IMR-90 (cell line): ENCODE measurements at regions not wholly inside any gene's neighbourhood (a gene's known extent, or its start where the extent isn't known, plus 50 kb on each side); places are given as distances from the start of the nearest gene placed in this dataset.

Experiments
- ATAC-seq: fragments of 200-7000 bp; cut with Tn5 transposase; 2 replicates; pipeline ENCODE4 v1.9.1; 2020; ENCODE audit warnings: low read depth, mild to moderate bottlenecking, moderate library complexity
- BruUV-seq: library from RNA; stranded (reverse); fragments of 400-500 nt; replicated peaks from 2 replicates; lab custom pipeline; 2021; lab: Mats Ljungman, UMichigan
- CTCF ChIA-PET: fragments of 300-600 bp; formaldehyde crosslinking; extraction: SDS; loops from one replicate; lab custom pipeline; 2021; ENCODE audit warnings: antibody characterized with exemption; lab: Yijun Ruan, JAX
- POLR2A ChIA-PET: fragments of 300-600 bp; sonication (Branson Sonifier 250); formaldehyde crosslinking; loops from one replicate; lab custom pipeline; 2022; ENCODE audit warnings: antibody characterized with exemption; ENCODE audit not compliant: unreplicated experiment; lab: Charles Lee
- DNase-seq: peaks from one replicate; pipeline ENCODE4 v3.0.0; 2013
- H2AFZ ChIP-seq: replicated peaks from 2 replicates; pipeline ENCODE3; 2013; ENCODE audit warnings: low read length, mild to moderate bottlenecking; ENCODE audit not compliant: poor library complexity
- H2AK5ac ChIP-seq: 2 replicates; pipeline ENCODE4 v1.6.1; 2013; ENCODE audit warnings: low read depth, low read length, inconsistent platforms
- H2AK9ac ChIP-seq: replicated peaks from 2 replicates; pipeline ENCODE3; 2013; ENCODE audit warnings: mild to moderate bottlenecking, low read depth, low read length, moderate library complexity; ENCODE audit not compliant: poor library complexity
- H2BK120ac ChIP-seq: 2 replicates; pipeline ENCODE4 v1.6.1; 2013; ENCODE audit warnings: low read depth, low read length, inconsistent platforms
- H2BK15ac ChIP-seq: 3 replicates; pipeline ENCODE4 v1.6.1; 2013; ENCODE audit warnings: low read depth, low read length, inconsistent platforms
- H2BK20ac ChIP-seq: 2 replicates; pipeline ENCODE4 v1.6.1; 2013; ENCODE audit warnings: low read depth, mild to moderate bottlenecking, inconsistent platforms, low read length, moderate library complexity
- H2BK5ac ChIP-seq: 2 replicates; pipeline ENCODE4 v1.6.1; 2013; ENCODE audit warnings: mild to moderate bottlenecking, low read depth, low read length, inconsistent platforms; ENCODE audit not compliant: poor library complexity, severe bottlenecking
- H3K14ac ChIP-seq: replicated peaks from 2 replicates; pipeline ENCODE4 v1.6.1; 2013; ENCODE audit warnings: low read depth, low read length, inconsistent platforms
- H3K18ac ChIP-seq: 2 replicates; pipeline ENCODE4 v1.6.1; 2013; ENCODE audit warnings: low read depth, low read length, control low read depth
- H3K23ac ChIP-seq: 2 replicates; pipeline ENCODE4 v1.6.1; 2013; ENCODE audit warnings: low read depth, low read length, inconsistent platforms
- H3K27ac ChIP-seq: 2 replicates; pipeline ENCODE4 v1.5.1; 2013; ENCODE audit warnings: mild to moderate bottlenecking, control low read depth, low read length; ENCODE audit not compliant: insufficient read depth
- H3K27me3 ChIP-seq: 2 replicates; pipeline ENCODE4 v1.6.1; 2013; ENCODE audit warnings: low read length; ENCODE audit not compliant: control insufficient read depth, insufficient read depth
- H3K36me3 ChIP-seq: 2 replicates; pipeline ENCODE4 v1.6.1; 2013; ENCODE audit warnings: low read length, mixed read lengths; ENCODE audit not compliant: control insufficient read depth, insufficient read depth
- H3K4ac ChIP-seq: 2 replicates; pipeline ENCODE4 v1.6.1; 2013; ENCODE audit warnings: low read depth, low read length, inconsistent platforms
- H3K4me1 ChIP-seq: 2 replicates; pipeline ENCODE4 v1.6.1; 2013; ENCODE audit warnings: low read length, mixed read lengths; ENCODE audit not compliant: control insufficient read depth, insufficient read depth
- H3K4me2 ChIP-seq: 2 replicates; pipeline ENCODE4 v1.6.1; 2013; ENCODE audit warnings: low read depth, mild to moderate bottlenecking, control low read depth, low read length, moderate library complexity
- H3K4me3 ChIP-seq: 2 replicates; pipeline ENCODE4 v1.5.1; 2013; ENCODE audit warnings: low read depth, mild to moderate bottlenecking, control low read depth, low read length, moderate library complexity; ENCODE audit not compliant: insufficient read depth
- H3K56ac ChIP-seq: 2 replicates; pipeline ENCODE4 v1.6.1; 2013; ENCODE audit warnings: low read length, inconsistent platforms; ENCODE audit not compliant: insufficient read depth; ENCODE audit errors: extremely low read depth
- H3K79me1 ChIP-seq, 2 experiments: 2 replicates each; pipeline ENCODE4 v1.6.1; 2013; ENCODE audit warnings: low read length in 2 of 2, inconsistent platforms in 1 of 2, low read depth in 1 of 2
- H3K9ac ChIP-seq: 2 replicates; pipeline ENCODE4 v1.6.1; 2013; ENCODE audit warnings: low read depth, low read length, control low read depth
- H3K9me1 ChIP-seq: 2 replicates; pipeline ENCODE4 v1.6.1; 2013; ENCODE audit warnings: low read length, inconsistent platforms; ENCODE audit not compliant: insufficient read depth
- H3K9me3 ChIP-seq: 2 replicates; pipeline ENCODE4 v1.6.1; 2013; ENCODE audit warnings: low read length; ENCODE audit not compliant: control insufficient read depth, insufficient read depth
- H4K20me1 ChIP-seq: 2 replicates; pipeline ENCODE4 v1.6.1; 2013; ENCODE audit warnings: low read length, inconsistent platforms; ENCODE audit not compliant: insufficient read depth
- H4K5ac ChIP-seq: 2 replicates; pipeline ENCODE4 v1.6.1; 2013; ENCODE audit warnings: mild to moderate bottlenecking, low read depth, low read length, control low read depth
- H4K8ac ChIP-seq, 2 experiments: 2 replicates each; pipeline ENCODE4 v1.6.1; 2013; ENCODE audit warnings: low read depth in 2 of 2, low read length in 2 of 2, control low read depth in 1 of 2, inconsistent platforms in 1 of 2
- H4K91ac ChIP-seq: 2 replicates; pipeline ENCODE4 v1.6.1; 2013; ENCODE audit warnings: low read depth, low read length, inconsistent platforms; ENCODE audit not compliant: insufficient read depth
- BHLHE40 ChIP-seq: fragments of 150-350 bp; IDR thresholded peaks from 2 replicates; pipeline ENCODE4 v1.6.1; 2016; ENCODE audit warnings: mild to moderate bottlenecking, low read depth, low read length
- FOS ChIP-seq: fragments of 150-350 bp; IDR thresholded peaks from 2 replicates; pipeline ENCODE4 v1.6.1; 2016; ENCODE audit warnings: low read depth, low read length
- MAFK ChIP-seq: IDR thresholded peaks from 2 replicates; pipeline ENCODE4 v1.6.1; 2012; ENCODE audit warnings: low read depth, low read length, improper control_type of control experiment
- MXI1 ChIP-seq: IDR thresholded peaks from 2 replicates; pipeline ENCODE4 v1.6.1; 2012; ENCODE audit warnings: low read depth, mild to moderate bottlenecking, low read length, moderate library complexity, borderline replicate concordance
- NFE2L2 ChIP-seq: fragments of 150-350 bp; IDR thresholded peaks from 2 replicates; pipeline ENCODE4 v1.6.1; 2016; ENCODE audit warnings: low read depth, mild to moderate bottlenecking, low read length
- POLR2A ChIP-seq: IDR thresholded peaks from 2 replicates; pipeline ENCODE4 v1.6.1; 2012; ENCODE audit warnings: mild to moderate bottlenecking, low read depth, low read length
- WGBS, 2 experiments: methylation state at CpG; one replicate each; pipeline versions ENCODE4 v1.1.5 to v1.1.7; 2013; ENCODE audit warnings: missing lambda C conversion rate in 2 of 2; ENCODE audit not compliant: insufficient read length in 1 of 2; ENCODE audit errors: extremely low coverage in 2 of 2; 5-methylcytosine and 5-hydroxymethylcytosine counted together
- dilution Hi-C: fragments of 300-500 bp; cut with HindIII; formaldehyde crosslinking; loops from one replicate; pipeline ENCODE4 v1.14.3; 2018; ENCODE audit warnings: low sequenced_read_pairs; ENCODE audit not compliant: unreplicated experiment
- in situ Hi-C: fragments of 300-500 bp; cut with MboI; formaldehyde crosslinking; loops from 3 replicates; pipeline ENCODE4 v1.14.3; 2019; ENCODE audit warnings: low sequenced_read_pairs, inconsistent platforms, mixed read lengths
- intact Hi-C: fragments of 100-400 bp; cut with micrococcal nuclease; formaldehyde crosslinking; loops from 2 replicates; pipeline ENCODE4 v1.10.0; 2022
- TF ChIP-seq, protein P1 (sequence below): conservative IDR thresholded peaks from 2 replicates; pipeline ENCODE4 v1.5.1; 2012; ENCODE audit warnings: mild to moderate bottlenecking, low read depth, low read length, improper control_type of control experiment

- no peaks in the 10 kb centered on the region for H4K20me1 ChIP-seq
- no peak overlapping the region for H3K27ac ChIP-seq
- no peak overlapping the region for H3K18ac ChIP-seq
- no peak overlapping the region for H3K23ac ChIP-seq
- WGBS, 2 experiments, result 100% methylated on average over 1 of the region's 9 CpGs; no CpG with 5 or more reads in 1 of the 2 experiments
- H3K56ac ChIP-seq, result no peak overlapping the region
- H2AK9ac ChIP-seq, result no peak overlapping the region
- peaks cover 5% of the 10 kb centered on the region; the same call in 1 of the 2 replicates for H3K4me1 ChIP-seq
- no peak overlapping the region for H4K5ac ChIP-seq
- no peak overlapping the region for H2BK5ac ChIP-seq
- DNase-seq, result no peak
- H3K9me1 ChIP-seq, result peaks cover 3% of the 10 kb centered on the region; the same call in 1 of the 2 replicates
- intact Hi-C loops (no loop called here), in situ Hi-C loops (no loop called here), dilution Hi-C loops (no loop called here)
- no peak overlapping the region for H3K4me3 ChIP-seq
- no peak for ATAC-seq
- H3K4me2 ChIP-seq, result no peak overlapping the region
- BruUV-seq, result no TSS peak
- no peak overlapping the region for H3K14ac ChIP-seq
- H2AK5ac ChIP-seq, result no peak overlapping the region
- TF ChIP-seq MAFK (no peak), MXI1 (no peak), NFE2L2 (no peak), FOS (no peak), BHLHE40 (no peak), POLR2A (no peak)
- TF ChIP-seq, protein P1, sequence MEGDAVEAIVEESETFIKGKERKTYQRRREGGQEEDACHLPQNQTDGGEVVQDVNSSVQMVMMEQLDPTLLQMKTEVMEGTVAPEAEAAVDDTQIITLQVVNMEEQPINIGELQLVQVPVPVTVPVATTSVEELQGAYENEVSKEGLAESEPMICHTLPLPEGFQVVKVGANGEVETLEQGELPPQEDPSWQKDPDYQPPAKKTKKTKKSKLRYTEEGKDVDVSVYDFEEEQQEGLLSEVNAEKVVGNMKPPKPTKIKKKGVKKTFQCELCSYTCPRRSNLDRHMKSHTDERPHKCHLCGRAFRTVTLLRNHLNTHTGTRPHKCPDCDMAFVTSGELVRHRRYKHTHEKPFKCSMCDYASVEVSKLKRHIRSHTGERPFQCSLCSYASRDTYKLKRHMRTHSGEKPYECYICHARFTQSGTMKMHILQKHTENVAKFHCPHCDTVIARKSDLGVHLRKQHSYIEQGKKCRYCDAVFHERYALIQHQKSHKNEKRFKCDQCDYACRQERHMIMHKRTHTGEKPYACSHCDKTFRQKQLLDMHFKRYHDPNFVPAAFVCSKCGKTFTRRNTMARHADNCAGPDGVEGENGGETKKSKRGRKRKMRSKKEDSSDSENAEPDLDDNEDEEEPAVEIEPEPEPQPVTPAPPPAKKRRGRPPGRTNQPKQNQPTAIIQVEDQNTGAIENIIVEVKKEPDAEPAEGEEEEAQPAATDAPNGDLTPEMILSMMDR, result no peak
- ChIA-PET CTCF (no interaction called here), POLR2A (no interaction called here)
- no peak overlapping the region for H4K8ac ChIP-seq
- no peak overlapping the region for H2BK15ac ChIP-seq
- no peaks in the 10 kb centered on the region for H3K9me3 ChIP-seq
- no peak overlapping the region for H3K4ac ChIP-seq
- no peaks in the 10 kb centered on the region for H3K79me1 ChIP-seq
- peaks cover 13% of the 10 kb centered on the region for H3K27me3 ChIP-seq
- H3K9ac ChIP-seq, result no peak overlapping the region
- H2BK20ac ChIP-seq, result no peak overlapping the region
- no peak overlapping the region for H2AFZ ChIP-seq
- H2BK120ac ChIP-seq, result no peak overlapping the region
- no peaks in the 10 kb centered on the region for H3K36me3 ChIP-seq
- no peak overlapping the region for H4K91ac ChIP-seq
These were observed 113.4 kb downstream of the CD47 start for GRCh38 chr3:107977221-107978130.
